ENCODE measurements at regions not wholly inside any gene's neighbourhood (a gene's known extent, or its start where the extent isn't known, plus 50 kb on each side); places are given as distances from the start of the nearest gene placed in this dataset.

DNA sequence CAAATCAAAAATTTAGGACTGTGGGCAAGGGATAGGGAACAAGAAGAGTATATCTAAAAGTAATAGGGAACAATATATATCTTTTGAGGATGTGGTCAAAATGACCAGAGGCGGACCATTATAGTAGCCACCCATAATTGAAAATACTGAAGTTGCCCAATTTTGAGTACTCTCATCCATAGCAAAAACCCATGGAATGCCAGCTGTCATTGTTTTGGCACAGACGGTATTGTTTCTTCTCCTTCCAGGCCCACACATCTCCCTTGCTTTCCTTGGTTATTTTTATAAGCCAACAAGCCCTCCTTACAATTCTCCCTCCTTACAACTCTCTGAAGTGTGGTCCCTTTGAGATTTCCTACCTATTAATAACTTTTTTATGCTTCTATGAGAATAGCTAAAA, 50.4 kb upstream of the RGMB start:
- no peak for TF ChIP-seq POLR2A (IDR thresholded peaks at IDR 0.05; ENCODE audit: low read depth)
- TF ChIP-seq, protein P1, sequence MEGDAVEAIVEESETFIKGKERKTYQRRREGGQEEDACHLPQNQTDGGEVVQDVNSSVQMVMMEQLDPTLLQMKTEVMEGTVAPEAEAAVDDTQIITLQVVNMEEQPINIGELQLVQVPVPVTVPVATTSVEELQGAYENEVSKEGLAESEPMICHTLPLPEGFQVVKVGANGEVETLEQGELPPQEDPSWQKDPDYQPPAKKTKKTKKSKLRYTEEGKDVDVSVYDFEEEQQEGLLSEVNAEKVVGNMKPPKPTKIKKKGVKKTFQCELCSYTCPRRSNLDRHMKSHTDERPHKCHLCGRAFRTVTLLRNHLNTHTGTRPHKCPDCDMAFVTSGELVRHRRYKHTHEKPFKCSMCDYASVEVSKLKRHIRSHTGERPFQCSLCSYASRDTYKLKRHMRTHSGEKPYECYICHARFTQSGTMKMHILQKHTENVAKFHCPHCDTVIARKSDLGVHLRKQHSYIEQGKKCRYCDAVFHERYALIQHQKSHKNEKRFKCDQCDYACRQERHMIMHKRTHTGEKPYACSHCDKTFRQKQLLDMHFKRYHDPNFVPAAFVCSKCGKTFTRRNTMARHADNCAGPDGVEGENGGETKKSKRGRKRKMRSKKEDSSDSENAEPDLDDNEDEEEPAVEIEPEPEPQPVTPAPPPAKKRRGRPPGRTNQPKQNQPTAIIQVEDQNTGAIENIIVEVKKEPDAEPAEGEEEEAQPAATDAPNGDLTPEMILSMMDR (IDR thresholded peaks at IDR 0.05): no peak
- TF ChIP-seq POLR2AphosphoS5 (IDR thresholded peaks at IDR 0.05): no peak
- TF ChIP-seq EP300 (IDR thresholded peaks at IDR 0.05): no peak
